NB4 (cell line): ENCODE measurements at regions not wholly inside any gene's neighbourhood (a gene's known extent, or its start where the extent isn't known, plus 50 kb on each side); places are given as distances from the start of the nearest gene placed in this dataset.

ENCODE experiments used
- DNase-seq: peaks from one replicate; pipeline ENCODE4 v3.0.0; 2010; ENCODE audit warnings: low read depth
- H3K4me3 ChIP-seq: one replicate; pipeline ENCODE4 v1.5.1; 2011; ENCODE audit warnings: mild to moderate bottlenecking, low read depth, low read length, moderate library complexity
- CTCF ChIP-seq: IDR thresholded peaks from one replicate; pipeline ENCODE4 v1.5.1; 2012; ENCODE audit warnings: low read depth, low read length
- MAX ChIP-seq: IDR thresholded peaks from 2 replicates; pipeline ENCODE4 v1.6.1; 2011; ENCODE audit warnings: low read depth, low read length
- MYC ChIP-seq: IDR thresholded peaks from 2 replicates; pipeline ENCODE4 v1.6.1; 2011; ENCODE audit warnings: low read depth, low read length
- POLR2A ChIP-seq: IDR thresholded peaks from 2 replicates; pipeline ENCODE4 v1.6.1; 2011; ENCODE audit warnings: mild to moderate bottlenecking; ENCODE audit not compliant: insufficient read length; ENCODE audit errors: extremely low read depth

- no peak overlapping the region for H3K4me3 ChIP-seq
- TF ChIP-seq POLR2A: no peak
- no peak for TF ChIP-seq CTCF
- no peak for TF ChIP-seq MYC
- no peak for TF ChIP-seq MAX
- DNase-seq: no peak
Observed at GRCh38 chr2:13115643-13116042, 398.9 kb downstream of the TRIB2 start.

GRCh38 chr2:13121096-13121495, 404.4 kb downstream of the TRIB2 start:
- no peak for DNase-seq
- TF ChIP-seq CTCF (no peak), POLR2A (no peak), MYC (no peak), MAX (no peak)
- H3K4me3 ChIP-seq: no peak overlapping the region

- no peak overlapping the region for H3K4me3 ChIP-seq
- no peak for TF ChIP-seq MAX
- no peak for TF ChIP-seq MYC
- no peak for TF ChIP-seq POLR2A
- no peak for TF ChIP-seq CTCF
- no peak for DNase-seq
Observed at GRCh38 chr2:13128139-13128538, 411.4 kb downstream of the TRIB2 start.

- H3K4me3 ChIP-seq: no peak overlapping the region
- no peak for DNase-seq
- TF ChIP-seq MYC: no peak
- TF ChIP-seq MAX: no peak
- no peak for TF ChIP-seq CTCF
- no peak for TF ChIP-seq POLR2A
Observed at GRCh38 chr2:13135369-13135768, 418.6 kb downstream of the TRIB2 start.

- H3K4me3 ChIP-seq: no peak overlapping the region
- no peak for TF ChIP-seq POLR2A
- no peak for TF ChIP-seq MYC
- TF ChIP-seq MAX: no peak
- no peak for TF ChIP-seq CTCF
- no peak for DNase-seq
Observed at GRCh38 chr2:13135856-13136255, 419.1 kb downstream of the TRIB2 start.

GRCh38 chr2:13137679-13138078, 420.9 kb downstream of the TRIB2 start:
- TF ChIP-seq MYC (no peak), MAX (no peak), POLR2A (no peak), CTCF (no peak)
- H3K4me3 ChIP-seq: no peak overlapping the region
- DNase-seq: no peak
